Stimulated activated CD4-positive, alpha-beta T cell treated with anti-CD3 and anti-CD28 coated beads, Interleukin-4, amount 100 ng/mL, for 48 hours (primary cell): ENCODE measurements at regions not wholly inside any gene's neighbourhood (a gene's known extent, or its start where the extent isn't known, plus 50 kb on each side); places are given as distances from the start of the nearest gene placed in this dataset.

Experiments used
- DNase-seq, 2 donors: peaks; one replicate each; pipeline ENCODE4 v3.0.0-alpha.2; 2020; ENCODE audit warnings: low read depth in 2 of 2

- DNase-seq = no peak
Measured at GRCh38 chr6:139586273-139586672, 211.8 kb upstream of the CITED2 start.

GRCh38 chr6:139584599-139584998 is 210.2 kb upstream of the CITED2 start:
- no peak for DNase-seq

- DNase-seq = no peak
Measured at GRCh38 chr6:139583420-139583819, 209.0 kb upstream of the CITED2 start.

GRCh38 chr6:139582956-139583355 is 208.5 kb upstream of the CITED2 start:
- no peak for DNase-seq

GRCh38 chr6:139581485-139581865 is 207.0 kb upstream of the CITED2 start:
- DNase-seq = no peak

GRCh38 chr6:139580592-139581484 is 206.4 kb upstream of the CITED2 start:
- DNase-seq = no peak

GRCh38 chr6:139577763-139578604 is 203.5 kb upstream of the CITED2 start:
- DNase-seq = no peak

- no peak for DNase-seq
Measured at GRCh38 chr6:139577124-139577762, 202.8 kb upstream of the CITED2 start.

- DNase-seq = no peak
Measured at GRCh38 chr6:139572001-139572400, 197.6 kb upstream of the CITED2 start.

GRCh38 chr6:139570166-139570565 is 195.7 kb upstream of the CITED2 start:
- no peak for DNase-seq

GRCh38 chr6:139569566-139569965 is 195.1 kb upstream of the CITED2 start:
- DNase-seq = no peak

GRCh38 chr6:139568956-139569538 is 194.6 kb upstream of the CITED2 start:
- no peak for DNase-seq

- no peak for DNase-seq
Measured at GRCh38 chr6:139568151-139568955, 193.9 kb upstream of the CITED2 start.

GRCh38 chr6:139567095-139567494 is 192.6 kb upstream of the CITED2 start:
- DNase-seq = no peak

GRCh38 chr6:139565591-139565990 is 191.1 kb upstream of the CITED2 start:
- no peak for DNase-seq

GRCh38 chr6:139557547-139557946 is 183.1 kb upstream of the CITED2 start:
- no peak for DNase-seq

GRCh38 chr6:139556532-139556931 is 182.1 kb upstream of the CITED2 start:
- DNase-seq = no peak

- DNase-seq = no peak
Measured at GRCh38 chr6:139553916-139554315, 179.5 kb upstream of the CITED2 start.

GRCh38 chr6:139551376-139551775 is 176.9 kb upstream of the CITED2 start:
- DNase-seq = no peak

GRCh38 chr6:139550361-139550760 is 175.9 kb upstream of the CITED2 start:
- DNase-seq = no peak

- DNase-seq = no peak
Measured at GRCh38 chr6:139549561-139550070, 175.2 kb upstream of the CITED2 start.
